ENCODE measurements at regions not wholly inside any gene's neighbourhood (a gene's known extent, or its start where the extent isn't known, plus 50 kb on each side); places are given as distances from the start of the nearest gene placed in this dataset.

DNA sequence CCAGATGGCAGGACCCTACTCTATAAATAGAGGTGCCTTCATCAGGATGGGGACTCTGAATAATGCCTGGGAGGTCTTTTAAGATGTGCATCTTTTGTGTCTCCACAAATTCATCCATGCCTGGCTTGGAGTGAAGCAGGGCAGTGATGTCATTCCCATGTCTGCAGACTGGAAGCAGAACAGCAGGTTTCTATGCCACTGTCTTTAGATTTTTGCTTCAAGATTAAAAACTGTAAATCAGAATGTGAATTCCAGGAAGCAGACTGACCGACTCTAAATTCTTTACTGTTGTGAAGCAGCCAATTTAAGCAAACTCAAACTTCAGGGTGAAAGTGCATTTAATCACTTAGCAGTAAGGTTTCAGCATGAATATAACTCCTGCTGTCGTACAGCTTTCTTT lies 159.3 kb downstream of the SCG2 start:
- TF ChIP-seq, protein P1, sequence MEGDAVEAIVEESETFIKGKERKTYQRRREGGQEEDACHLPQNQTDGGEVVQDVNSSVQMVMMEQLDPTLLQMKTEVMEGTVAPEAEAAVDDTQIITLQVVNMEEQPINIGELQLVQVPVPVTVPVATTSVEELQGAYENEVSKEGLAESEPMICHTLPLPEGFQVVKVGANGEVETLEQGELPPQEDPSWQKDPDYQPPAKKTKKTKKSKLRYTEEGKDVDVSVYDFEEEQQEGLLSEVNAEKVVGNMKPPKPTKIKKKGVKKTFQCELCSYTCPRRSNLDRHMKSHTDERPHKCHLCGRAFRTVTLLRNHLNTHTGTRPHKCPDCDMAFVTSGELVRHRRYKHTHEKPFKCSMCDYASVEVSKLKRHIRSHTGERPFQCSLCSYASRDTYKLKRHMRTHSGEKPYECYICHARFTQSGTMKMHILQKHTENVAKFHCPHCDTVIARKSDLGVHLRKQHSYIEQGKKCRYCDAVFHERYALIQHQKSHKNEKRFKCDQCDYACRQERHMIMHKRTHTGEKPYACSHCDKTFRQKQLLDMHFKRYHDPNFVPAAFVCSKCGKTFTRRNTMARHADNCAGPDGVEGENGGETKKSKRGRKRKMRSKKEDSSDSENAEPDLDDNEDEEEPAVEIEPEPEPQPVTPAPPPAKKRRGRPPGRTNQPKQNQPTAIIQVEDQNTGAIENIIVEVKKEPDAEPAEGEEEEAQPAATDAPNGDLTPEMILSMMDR (IDR thresholded peaks at IDR 0.05) = no peak
- TF ChIP-seq POLR2A (IDR thresholded peaks at IDR 0.05) (no peak), POLR2AphosphoS5 (IDR thresholded peaks at IDR 0.05) (no peak)
